ENCODE measurements at regions not wholly inside any gene's neighbourhood (a gene's known extent, or its start where the extent isn't known, plus 50 kb on each side); places are given as distances from the start of the nearest gene placed in this dataset.

DNA sequence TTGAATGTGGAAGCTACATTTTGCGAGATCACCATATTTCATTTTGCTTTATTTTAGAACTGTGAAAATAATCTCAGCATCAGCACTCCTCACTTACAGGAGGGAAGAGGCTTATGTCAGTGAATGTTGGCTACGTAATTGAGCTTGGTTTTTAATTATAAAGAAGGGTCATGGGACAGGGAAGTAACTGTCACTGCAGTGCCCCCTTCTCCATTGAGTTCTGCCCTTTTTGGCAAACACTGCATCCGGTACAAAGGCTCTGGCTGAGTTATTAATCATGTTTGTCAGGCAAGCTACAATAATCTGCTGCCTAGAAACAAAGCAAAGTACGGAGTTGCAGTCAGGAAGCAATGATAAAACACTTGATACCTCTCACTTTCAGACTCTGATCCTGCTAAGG lies 546.7 kb downstream of the SNAPC1 start:
- DNase-seq = no peak
- Histone ChIP-seq H3K4me1 (ENCODE audit: low read depth) (no peaks in the 10 kb centered on the region), H3K9me3 (peaks cover 8% of the 10 kb centered on the region), H3K4me3 (no peak overlapping the region), H3K36me3 (ENCODE audit: low read depth) (no peaks in the 10 kb centered on the region)
- no peak for ATAC-seq
- TF ChIP-seq, protein P1, sequence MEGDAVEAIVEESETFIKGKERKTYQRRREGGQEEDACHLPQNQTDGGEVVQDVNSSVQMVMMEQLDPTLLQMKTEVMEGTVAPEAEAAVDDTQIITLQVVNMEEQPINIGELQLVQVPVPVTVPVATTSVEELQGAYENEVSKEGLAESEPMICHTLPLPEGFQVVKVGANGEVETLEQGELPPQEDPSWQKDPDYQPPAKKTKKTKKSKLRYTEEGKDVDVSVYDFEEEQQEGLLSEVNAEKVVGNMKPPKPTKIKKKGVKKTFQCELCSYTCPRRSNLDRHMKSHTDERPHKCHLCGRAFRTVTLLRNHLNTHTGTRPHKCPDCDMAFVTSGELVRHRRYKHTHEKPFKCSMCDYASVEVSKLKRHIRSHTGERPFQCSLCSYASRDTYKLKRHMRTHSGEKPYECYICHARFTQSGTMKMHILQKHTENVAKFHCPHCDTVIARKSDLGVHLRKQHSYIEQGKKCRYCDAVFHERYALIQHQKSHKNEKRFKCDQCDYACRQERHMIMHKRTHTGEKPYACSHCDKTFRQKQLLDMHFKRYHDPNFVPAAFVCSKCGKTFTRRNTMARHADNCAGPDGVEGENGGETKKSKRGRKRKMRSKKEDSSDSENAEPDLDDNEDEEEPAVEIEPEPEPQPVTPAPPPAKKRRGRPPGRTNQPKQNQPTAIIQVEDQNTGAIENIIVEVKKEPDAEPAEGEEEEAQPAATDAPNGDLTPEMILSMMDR (IDR thresholded peaks at IDR 0.05) = no peak
- intact Hi-C loops (cut with DNase I, micrococcal nuclease) = no loop called here

DNA sequence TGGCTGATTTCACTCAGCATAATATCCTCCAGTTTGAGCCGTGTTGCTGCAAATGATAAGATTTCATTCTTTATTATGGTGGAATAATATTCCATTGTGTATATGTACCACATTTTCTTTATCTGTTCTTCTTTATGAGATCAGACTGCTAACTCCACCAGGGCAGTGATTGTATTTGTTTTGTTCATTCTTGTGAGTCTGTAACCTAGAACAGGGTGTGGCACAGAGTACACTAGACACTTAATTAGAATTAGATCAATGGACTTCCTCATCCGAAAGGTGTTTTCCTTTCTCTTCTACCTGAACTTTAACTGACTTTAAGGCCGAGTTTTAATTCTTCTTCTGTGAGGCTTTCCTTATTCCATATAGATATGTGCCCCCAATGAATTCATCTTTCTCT lies 551.0 kb downstream of the SNAPC1 start:
- DNase-seq = no peak
- H3K4me1 ChIP-seq (ENCODE audit: low read depth) = no peaks in the 10 kb centered on the region
- TF ChIP-seq, protein P1 (IDR thresholded peaks at IDR 0.05) = no peak
- no peaks in the 10 kb centered on the region for H3K36me3 ChIP-seq (ENCODE audit: low read depth)
- no peak overlapping the region for H3K4me3 ChIP-seq
- intact Hi-C loops (cut with DNase I, micrococcal nuclease) = no loop called here
- ATAC-seq = no peak
- peaks cover 16% of the 10 kb centered on the region for H3K9me3 ChIP-seq

DNA sequence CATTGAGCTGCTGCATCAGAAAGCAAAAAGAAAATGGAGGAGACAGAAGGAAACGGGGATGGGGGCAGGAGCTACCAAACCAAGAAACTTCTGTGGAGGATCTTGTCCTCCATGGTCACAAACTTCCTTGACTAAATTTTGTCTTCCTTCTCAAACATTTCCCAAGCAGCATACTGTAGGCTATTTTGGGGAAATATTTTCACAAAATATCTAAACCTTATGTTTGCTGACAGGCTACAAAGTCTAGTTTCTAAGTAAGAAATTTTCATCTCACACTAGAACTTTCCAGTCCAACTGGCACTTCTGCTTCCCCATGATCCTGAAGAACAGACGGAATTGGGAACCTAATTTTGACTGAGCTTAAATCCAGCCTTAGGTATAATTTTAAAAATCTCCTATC lies 552.0 kb downstream of the SNAPC1 start:
- DNase-seq (no peak), ATAC-seq (no peak)
- Histone ChIP-seq H3K4me3 (no peak overlapping the region), H3K36me3 (ENCODE audit: low read depth) (no peaks in the 10 kb centered on the region), H3K4me1 (ENCODE audit: low read depth) (no peaks in the 10 kb centered on the region), H3K9me3 (peaks cover 11% of the 10 kb centered on the region)
- TF ChIP-seq, protein P1 (IDR thresholded peaks at IDR 0.05) = no peak
- intact Hi-C loops (cut with DNase I, micrococcal nuclease) = no loop called here

DNA sequence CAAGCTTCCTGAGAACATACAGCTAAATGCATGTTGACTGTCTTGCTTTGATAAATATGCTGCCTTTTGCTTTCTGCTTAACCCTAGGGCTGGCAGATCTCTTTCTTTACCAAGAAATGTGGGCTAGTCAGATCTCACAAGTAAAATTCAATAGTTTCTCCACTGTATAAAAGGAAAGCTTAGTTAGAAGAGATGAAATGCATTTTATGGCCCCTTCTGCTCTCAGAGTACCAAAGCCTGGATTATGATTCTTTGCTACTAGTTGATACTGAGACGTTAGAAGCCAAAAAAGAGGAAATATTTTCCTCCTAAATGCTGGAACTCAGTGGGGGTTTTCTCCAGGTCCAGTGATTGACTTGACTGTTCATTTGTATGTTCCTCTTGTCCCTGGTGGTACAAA lies 552.7 kb downstream of the SNAPC1 start:
- TF ChIP-seq, protein P1 (IDR thresholded peaks at IDR 0.05) = no peak
- no peak for DNase-seq
- intact Hi-C loops (cut with DNase I, micrococcal nuclease) = no loop called here
- Histone ChIP-seq H3K9me3 (peaks cover 11% of the 10 kb centered on the region), H3K36me3 (ENCODE audit: low read depth) (no peaks in the 10 kb centered on the region), H3K4me1 (ENCODE audit: low read depth) (no peaks in the 10 kb centered on the region), H3K4me3 (no peak overlapping the region)
- ATAC-seq = no peak

DNA sequence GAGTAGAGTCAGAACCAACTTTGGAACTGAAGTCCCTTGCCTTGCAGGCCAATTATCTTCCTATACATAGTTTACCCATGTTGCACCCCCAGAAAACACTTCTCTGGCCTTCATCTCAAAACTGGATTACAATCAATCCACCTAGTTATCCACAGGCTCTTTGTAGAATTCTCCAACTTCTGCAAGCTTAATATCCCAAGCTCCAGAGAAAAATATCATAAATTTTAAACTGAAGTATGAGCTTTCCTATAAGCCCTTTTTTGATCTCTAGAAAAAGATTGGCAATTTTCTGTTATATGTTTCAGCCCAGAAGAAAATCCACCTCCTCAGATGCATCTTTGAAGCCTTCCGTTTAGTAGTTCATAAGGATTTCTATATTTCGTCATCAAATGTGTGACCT lies 553.4 kb downstream of the SNAPC1 start:
- DNase-seq (no peak), ATAC-seq (no peak)
- intact Hi-C loops (cut with DNase I, micrococcal nuclease) = no loop called here
- Histone ChIP-seq H3K4me3 (no peak overlapping the region), H3K9me3 (peaks cover 11% of the 10 kb centered on the region), H3K4me1 (ENCODE audit: low read depth) (no peaks in the 10 kb centered on the region), H3K36me3 (ENCODE audit: low read depth) (no peaks in the 10 kb centered on the region)
- TF ChIP-seq, protein P1 (IDR thresholded peaks at IDR 0.05) = no peak

DNA sequence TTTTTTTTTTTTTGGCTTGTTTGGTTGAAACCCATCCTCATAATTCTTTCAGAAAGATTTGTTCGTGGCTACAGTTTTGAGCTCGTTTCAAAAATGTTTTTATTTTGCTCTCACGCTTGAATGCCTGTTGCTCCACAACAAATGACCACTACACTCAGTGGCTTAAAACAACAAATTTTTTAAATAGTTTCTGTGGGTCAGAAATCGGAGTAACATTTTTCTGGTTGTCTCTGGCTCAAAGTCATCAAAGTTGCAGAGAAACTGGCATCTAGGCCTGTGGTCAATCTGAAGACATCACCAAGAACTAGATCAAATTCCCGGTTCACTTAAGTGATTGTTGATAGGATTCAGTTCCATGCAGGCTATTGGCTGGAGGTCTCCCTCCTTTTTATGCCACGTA lies 560.0 kb downstream of the SNAPC1 start:
- intact Hi-C loops (cut with DNase I, micrococcal nuclease) = no loop called here
- ATAC-seq (no peak), DNase-seq (no peak)
- TF ChIP-seq, protein P1 (IDR thresholded peaks at IDR 0.05) = no peak
- Histone ChIP-seq H3K4me3 (no peak overlapping the region), H3K4me1 (ENCODE audit: low read depth) (no peaks in the 10 kb centered on the region), H3K36me3 (ENCODE audit: low read depth) (no peaks in the 10 kb centered on the region), H3K9me3 (peaks cover 26% of the 10 kb centered on the region)
